Central memory CD4-positive, alpha-beta T cell (primary cell): ENCODE measurements at regions not wholly inside any gene's neighbourhood (a gene's known extent, or its start where the extent isn't known, plus 50 kb on each side); places are given as distances from the start of the nearest gene placed in this dataset.

ENCODE experiments used
- DNase-seq: peaks from one replicate; pipeline ENCODE4 v3.0.0; 2022

DNA sequence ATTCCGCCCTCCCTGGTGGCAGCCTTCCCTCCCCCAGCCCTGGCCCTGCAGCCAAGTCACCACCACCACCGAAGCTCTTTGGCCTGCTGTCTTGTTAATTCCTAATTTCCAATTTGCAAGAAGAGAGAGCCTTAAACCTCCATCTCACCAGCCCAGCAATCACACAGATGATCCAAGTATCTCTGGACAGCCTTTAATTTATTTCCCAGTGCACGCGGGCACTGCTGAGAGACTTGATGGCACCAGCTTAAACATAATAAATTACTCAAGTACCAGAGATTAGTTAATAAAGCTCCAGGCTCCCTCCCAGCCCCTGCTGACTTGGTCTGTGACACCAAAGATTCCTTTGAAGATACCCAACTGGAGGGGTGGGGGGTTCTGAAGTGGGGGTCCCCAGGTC is 494.7 kb downstream of the BUD13 start:
- DNase-seq: no peak

DNA sequence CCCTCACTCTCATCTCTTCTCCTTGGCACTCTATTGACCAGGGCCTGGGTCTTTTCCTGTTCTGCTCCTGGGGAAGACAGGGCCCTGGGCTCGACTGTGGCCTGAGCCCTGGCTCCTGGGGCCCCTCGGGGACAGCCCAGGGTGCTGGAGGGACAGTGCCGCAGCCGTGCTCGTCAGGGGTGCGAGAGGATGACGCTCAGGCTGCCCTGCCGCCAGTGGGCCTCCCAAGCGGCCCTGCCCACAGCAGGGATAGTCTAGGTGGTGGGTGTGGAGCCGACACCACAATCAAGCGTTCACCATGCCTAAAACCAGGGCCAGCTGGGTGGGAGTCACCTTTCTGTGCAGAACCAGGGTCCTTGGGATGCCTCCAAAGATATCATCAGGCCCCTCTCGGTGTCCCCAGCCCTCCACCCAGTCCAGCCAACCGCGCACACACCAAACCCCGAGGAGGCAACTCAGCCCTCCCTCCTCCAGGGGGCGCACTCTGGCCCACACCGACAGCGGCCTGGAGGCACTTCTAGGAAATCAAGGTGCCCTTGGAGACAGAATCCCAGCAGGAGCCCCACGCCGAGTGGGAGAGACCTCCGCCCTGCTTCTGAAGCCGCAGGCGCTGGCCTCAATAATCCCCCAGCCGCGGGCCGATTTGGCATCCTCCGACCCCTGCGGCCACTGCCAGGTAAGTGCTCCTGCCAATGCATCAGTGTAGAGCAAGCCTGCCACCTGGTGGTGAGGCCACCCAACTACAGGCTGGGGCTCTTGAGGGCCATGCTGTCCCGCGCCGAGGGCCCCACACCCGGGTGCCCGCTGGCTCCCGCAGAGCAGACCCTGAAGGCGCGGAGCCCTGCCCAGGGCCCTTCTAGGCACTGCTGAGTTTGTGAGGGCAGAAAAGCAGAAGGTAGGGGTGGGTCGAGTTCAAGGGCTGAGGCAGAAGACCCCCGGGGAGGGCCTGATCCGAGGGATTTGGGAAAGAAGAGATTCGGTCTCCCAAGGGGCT is 496.4 kb downstream of the BUD13 start:
- DNase-seq: peak; percentile 43

DNA sequence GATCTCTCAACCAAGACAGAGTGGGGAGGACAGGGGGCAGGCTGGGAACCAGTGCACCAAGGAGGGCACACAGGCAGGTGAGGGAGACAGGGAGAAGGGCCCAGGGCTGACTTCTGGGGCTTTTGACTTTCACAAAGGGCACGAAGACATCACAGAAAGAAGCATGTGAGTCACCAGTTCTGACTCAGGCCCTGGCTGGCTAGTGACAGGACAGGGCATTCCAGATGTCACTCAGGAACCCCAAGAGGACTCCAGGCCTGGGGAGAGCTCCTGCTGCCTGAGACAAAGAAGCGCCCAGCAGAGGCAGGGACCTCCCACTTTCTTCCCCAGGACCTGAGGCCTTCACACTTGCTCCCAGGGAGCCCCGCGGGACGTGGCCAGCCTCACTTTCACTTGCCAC is 497.2 kb downstream of the BUD13 start:
- no peak for DNase-seq

- DNase-seq: no peak
Observed at GRCh38 chr11:116274521-116274920, 498.3 kb downstream of the BUD13 start.

DNA sequence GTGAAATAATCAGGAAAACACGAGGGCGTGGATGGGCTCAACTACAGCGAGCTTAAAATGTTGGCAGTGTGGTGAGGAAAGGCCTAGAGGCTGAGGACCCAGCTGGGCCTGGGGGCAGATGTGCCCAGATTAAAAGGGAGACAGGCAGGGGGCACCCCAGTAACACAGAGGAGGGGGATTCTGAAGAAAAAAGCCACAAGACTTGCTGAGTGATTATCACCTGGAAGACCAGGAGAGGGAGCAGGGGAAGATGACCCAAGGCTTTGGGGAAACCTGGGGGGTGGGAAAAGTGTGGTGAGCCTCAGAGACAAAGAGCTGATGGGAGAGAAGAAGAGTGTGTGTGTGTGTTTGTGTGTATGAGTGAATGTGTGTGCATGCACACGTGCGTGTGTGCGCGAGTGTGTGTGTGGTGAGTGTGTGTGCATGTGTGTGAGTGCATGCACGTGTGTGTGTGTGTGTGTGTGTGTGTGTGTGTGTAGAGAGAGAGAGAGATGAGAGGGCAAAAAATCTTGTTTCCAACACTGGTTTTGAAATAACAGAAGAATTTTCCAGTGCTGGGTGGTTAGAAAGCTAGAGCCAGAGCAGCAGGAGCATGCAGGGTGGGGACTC is 500.5 kb downstream of the BUD13 start:
- DNase-seq: no peak

GRCh38 chr11:116271479-116271878 is 501.3 kb downstream of the BUD13 start:
- no peak for DNase-seq

DNA sequence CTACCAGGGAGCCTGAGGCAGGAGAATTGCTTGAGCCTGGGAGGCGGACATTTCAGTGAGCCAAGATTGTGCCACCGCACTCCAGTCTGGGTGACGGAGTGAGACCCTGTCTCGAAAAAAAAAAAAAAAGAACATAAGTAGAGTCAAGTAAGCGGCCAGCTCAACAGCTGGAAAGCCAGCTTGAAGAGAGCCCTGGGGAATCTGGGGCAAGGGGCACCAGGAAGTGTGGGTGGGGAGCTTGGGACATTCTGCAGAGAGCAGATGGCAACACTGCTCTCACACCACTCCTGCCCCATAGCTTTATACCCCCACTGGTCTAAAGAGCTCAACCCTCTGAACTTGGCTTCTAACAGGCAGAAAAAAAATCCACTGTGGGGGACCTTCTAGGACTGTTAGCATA is 505.6 kb downstream of the BUD13 start:
- DNase-seq: no peak

DNA sequence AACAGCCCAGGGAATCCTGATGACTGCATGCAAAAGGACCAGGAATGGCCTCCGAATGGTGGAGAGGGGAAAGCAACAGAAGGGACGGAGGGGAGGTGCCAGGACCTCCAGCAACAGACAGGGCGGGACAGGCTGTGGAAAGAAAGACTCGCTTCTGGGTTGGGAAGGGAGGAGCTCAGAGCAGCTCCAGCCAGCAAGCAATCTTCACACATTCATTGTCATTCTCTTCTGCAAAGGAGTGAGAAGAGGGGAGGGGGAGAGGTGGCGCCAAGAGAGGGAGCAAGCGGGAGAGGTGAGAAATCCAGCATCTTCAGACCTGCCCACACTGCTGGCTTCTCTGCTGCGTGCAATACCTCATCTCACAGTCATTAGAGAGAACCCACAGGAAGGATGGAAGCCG is 509.0 kb downstream of the BUD13 start:
- DNase-seq: no peak

DNA sequence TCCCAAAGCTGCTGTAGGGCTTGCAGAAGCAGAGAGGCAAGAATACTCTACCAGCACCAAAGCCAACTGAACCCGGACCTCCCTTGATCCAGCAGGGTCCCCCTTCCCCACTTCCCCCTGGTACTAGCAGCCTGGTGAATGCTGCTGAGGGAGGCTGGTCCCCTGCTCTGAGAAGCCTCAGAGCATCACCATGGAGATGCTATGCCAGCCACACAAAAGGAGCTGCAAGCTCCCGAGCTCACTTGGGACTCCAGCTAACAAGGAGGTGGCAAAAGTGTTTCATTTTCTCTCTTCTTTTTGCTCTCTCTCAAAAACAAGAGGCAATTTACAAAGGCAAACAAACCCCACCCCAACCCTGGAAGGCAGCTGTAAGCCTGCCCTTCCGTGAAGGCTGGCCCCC is 509.8 kb downstream of the BUD13 start:
- no peak for DNase-seq

DNA sequence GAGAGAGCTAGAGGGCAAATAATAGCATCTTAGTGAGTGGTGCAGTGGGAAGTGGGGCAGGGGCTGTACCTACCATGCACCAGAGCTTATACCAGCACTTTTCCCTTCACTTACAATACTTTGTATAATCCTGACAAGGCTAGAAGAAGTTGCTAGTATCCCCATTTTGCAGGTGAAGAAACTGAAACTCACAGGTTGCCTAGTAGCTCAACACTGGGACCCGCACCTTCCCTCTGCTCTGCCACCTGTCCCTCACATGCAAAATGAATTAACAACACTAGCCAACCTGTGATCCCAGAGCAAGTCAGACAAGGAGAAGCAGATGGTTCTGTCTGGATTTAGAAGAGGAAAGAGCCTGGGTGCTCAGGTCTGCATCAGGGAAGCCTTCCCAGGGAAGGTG is 510.4 kb downstream of the BUD13 start:
- DNase-seq: no peak

GRCh38 chr11:116261606-116262005 is 511.2 kb downstream of the BUD13 start:
- DNase-seq: no peak

GRCh38 chr11:116258821-116259220 is 514.0 kb downstream of the BUD13 start:
- DNase-seq: no peak

- DNase-seq: no peak
Observed at GRCh38 chr11:116257883-116258282, 514.9 kb downstream of the BUD13 start.

GRCh38 chr11:116257092-116257491 is 515.7 kb downstream of the BUD13 start:
- DNase-seq: no peak

DNA sequence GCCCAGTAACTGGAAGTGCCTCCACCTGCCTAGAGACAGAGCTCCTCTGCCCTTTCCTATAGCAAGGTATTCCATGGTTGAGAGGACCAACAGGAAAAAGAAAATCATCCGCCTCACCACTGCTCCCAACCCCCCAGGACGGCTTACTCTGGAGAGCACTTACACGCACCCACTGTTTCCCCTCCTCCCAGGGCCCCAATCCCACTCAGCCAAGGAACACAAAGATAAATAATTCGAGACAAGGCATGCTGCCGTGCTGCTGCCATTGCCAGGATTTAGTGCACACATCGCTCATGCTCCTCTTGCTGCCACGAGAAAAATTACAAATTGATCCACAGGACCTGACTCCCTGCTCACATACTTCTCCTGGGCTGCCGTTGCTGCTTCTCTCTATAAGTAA is 516.6 kb downstream of the BUD13 start:
- DNase-seq: no peak

DNA sequence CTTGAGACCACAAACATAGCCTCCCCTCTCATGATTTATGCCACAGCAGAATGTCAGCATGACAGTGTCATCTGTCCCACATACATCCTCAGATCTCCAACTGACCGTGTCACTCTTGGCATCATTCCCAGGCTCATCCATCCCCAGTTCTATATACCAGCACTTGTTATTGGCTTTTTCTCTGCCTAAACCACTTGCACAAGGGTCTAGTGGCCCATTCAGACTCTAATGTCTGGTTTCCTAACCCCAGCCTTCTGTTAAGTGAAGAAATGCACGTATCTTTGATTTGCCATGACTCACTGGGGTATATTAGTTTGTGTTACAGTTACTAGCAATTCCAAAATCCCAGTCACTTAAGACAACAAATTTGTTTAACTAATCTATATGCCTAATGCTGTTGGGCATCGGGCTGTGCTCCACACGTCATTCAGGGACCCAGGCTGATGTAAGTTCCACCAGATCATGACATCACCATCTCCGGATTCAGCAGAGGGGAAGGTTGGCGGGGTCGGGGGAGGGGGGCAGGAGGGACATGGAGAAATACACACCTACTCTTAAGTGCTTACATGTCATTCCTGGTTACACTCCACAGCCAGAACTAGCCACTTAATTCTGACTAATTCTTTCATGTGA is 517.4 kb downstream of the BUD13 start:
- no peak for DNase-seq

DNA sequence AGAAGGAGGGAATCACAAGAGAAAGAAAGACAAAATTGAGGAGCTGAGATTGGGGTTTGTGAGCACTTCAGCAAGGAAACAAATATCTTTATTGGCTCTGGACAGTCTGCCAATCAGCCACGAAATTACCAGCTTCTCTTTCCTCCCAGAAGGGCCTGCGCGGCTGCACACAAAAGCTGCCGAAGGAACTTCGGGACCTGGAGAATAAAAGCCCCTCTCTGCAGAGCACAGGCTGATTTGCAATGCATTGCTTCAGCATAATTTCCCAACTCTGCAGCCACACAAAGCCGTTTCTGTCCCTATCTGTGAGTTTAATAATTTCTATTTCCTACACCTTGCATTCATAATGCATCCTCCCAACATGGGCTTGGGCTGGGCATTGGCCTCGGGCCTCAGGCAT is 522.6 kb downstream of the BUD13 start:
- no peak for DNase-seq

GRCh38 chr11:116249561-116249960 is 523.2 kb downstream of the BUD13 start:
- no peak for DNase-seq

DNA sequence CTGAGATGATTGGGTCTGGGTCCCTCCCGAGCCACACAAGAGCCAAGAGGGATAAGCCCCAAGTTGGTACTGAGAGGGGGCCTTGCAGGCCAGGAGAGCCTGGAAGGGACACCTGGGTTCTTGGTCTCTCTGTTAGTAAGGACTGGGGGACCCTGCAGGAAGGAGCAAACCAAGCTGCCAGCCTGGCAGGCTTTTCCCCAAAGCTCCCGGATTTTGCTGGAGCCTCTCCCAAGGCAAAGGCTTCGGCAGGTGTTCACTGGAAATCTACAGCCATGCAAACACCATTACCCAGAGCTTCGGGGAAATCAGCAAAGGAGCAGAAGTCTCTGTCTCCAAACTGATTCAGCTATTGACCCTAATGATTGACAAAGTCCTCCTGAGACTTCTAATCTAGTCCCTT is 527.9 kb downstream of the BUD13 start:
- no peak for DNase-seq

GRCh38 chr11:116244439-116244838 is 528.3 kb downstream of the BUD13 start:
- no peak for DNase-seq

DNA sequence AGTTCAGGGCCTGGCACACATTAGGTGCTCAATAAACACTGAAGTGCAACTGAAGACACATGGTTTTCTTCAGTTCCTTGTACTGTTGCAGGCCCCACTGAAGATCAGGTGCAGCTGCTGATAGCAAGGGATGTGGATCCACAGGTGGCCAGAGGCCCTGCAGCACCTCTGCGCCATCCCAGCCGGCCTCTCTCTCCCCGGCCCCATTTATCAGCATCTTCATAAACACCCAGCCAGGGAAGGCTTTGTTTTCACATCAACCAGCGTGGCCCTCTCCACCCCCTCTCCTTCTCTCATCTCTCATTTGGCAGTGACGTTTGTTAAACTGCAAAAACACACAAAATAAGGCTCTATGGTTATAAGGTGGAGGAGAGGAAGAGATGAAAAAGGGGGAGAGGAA is 528.8 kb downstream of the BUD13 start:
- no peak for DNase-seq

- DNase-seq: no peak
Observed at GRCh38 chr11:116242006-116242405, 530.8 kb downstream of the BUD13 start.

DNA sequence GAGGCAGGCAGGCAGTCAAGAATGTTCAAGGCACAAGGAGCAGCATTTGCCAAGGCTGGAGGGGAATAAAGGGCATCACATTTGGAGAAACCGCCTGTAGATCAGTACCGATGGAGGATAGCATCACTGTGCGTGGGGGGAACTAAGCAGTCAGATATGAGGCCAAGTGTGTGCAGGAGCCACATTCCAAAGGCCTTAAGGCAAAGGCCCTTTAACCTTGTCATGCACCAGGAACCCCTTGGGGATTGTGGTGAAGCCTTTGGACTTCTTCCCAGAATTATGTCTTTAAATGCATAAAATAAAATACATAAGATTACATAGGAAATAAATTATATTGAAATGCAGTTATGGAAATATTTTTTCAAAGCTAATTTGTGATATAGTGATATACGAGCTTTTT is 532.1 kb downstream of the BUD13 start:
- DNase-seq: no peak

DNA sequence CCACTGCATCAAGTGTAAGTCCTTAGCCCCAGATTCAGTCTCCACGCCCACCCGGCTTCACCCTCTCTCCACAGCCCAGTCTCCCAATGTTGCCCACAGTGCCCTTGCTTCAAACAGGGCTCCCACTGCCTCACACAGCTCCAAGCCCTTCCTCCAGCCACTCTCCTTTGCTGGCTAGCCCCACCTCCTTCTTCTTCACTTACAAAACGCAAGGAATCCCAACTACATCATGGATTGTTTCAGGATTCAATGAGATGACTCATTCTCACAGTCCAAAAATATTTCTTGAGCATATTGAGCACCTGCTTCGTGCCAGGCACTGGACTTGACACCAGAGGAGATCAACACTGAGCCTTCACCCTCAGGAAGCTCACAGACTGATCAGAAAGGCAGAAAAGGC is 533.5 kb downstream of the BUD13 start:
- no peak for DNase-seq
